ENCODE measurements at regions not wholly inside any gene's neighbourhood (a gene's known extent, or its start where the extent isn't known, plus 50 kb on each side); places are given as distances from the start of the nearest gene placed in this dataset.

DNA sequence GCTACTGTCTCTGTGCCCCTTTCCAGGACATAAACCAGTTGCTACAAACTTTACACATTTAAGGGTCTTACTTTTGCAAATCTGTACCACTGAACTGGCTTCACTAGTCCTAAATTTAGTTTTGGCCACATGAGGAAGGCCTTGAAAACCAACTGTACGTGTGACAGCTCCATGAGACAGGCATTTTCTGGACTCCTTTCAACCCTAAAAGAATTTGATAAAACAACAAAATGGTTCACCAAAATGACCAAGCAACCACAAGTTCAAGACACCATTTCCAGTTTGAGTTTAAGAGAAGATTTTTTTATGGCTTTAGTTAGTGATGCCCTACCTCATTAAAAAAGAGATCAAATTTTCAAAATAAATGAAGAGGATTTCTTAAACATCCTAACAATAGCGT is 246.4 kb downstream of the ZNF674 start:
- Histone ChIP-seq H3K4me3 (replicated peaks in 1 of 3; ENCODE audit: insufficient read depth in 1 of 3, low read depth in 1 of 3, low read length in 3 of 3) (no peak overlapping the region), H3K9ac (replicated peaks; ENCODE audit: extremely low read depth, insufficient read depth, low read length) (no peak overlapping the region), H3K9me1 (replicated peaks; ENCODE audit: control insufficient read depth, extremely low read depth, insufficient read depth, low read length) (no peaks in the 10 kb centered on the region), H3K79me2 (ENCODE audit: control insufficient read depth, insufficient read depth, low read length) (no peaks in the 10 kb centered on the region), H3K36me3 (ENCODE audit: control insufficient read depth in 2 of 2, extremely low read depth in 1 of 2, insufficient read depth in 2 of 2, low read length in 2 of 2) (no peaks in the 10 kb centered on the region), H3K27me3 (ENCODE audit: control insufficient read depth in 2 of 2, insufficient read depth in 2 of 2, low read length in 2 of 2) (no peaks in the 10 kb centered on the region), H3K4me1 (ENCODE audit: control insufficient read depth, extremely low read depth, insufficient read depth, low read length) (no peaks in the 10 kb centered on the region), H3K27ac (ENCODE audit: insufficient read depth, low read depth, low read length) (no peak overlapping the region), H4K20me1 (replicated peaks; ENCODE audit: control insufficient read depth, extremely low read depth, insufficient read depth, low read length) (no peaks in the 10 kb centered on the region), H3K4me2 (ENCODE audit: insufficient read depth, low read length) (no peak overlapping the region), H2AFZ (ENCODE audit: low read depth, low read length) (no peak overlapping the region), H3K9me3 (replicated peaks; ENCODE audit: control insufficient read depth, insufficient read depth, low read length) (no peaks in the 10 kb centered on the region)
- POLR2A ChIA-PET = no interaction called here
- dilution Hi-C loops (cut with MboI; ENCODE audit: extremely low pct_ligation_motif_present, low sequenced_read_pairs) = no loop called here
- FAIRE-seq (no peak), DNase-seq (ENCODE audit: low read depth, low spot score) (no peak)
- CTCF ChIA-PET = no interaction called here
- no TSS peak for BruUV-seq (replicated peaks)
- TF ChIP-seq POLR2AphosphoS5 (IDR thresholded peaks at IDR 0.05; ENCODE audit: insufficient read depth, low read depth, low read length) = no peak
- no peak for TF ChIP-seq GATA2 (IDR thresholded peaks at IDR 0.05; ENCODE audit: insufficient read depth, insufficient read length, low read depth, low read length)
- TF ChIP-seq FOS (IDR thresholded peaks at IDR 0.05; ENCODE audit: borderline replicate concordance, insufficient read depth, low read length) = no peak
- intact Hi-C loops (cut with micrococcal nuclease) = no loop called here

DNA sequence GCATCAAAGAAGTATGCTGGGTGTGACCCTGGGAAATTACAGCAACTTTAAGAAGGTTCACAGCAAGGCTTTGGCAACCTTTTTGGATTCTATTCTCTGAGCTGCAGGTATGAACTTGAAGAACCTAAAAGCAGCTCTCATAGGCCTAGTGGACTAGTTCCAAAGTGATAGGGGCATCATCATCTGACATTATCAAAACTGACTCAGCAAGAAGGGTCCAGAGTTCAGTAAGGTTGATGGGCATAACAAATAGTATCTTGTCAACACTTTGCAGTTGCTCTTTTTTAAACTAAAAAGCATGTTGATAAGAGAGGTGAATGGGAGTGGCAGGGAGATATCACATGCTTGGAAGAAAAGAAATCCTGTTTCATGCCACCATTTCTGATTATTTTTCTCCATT is 249.3 kb downstream of the ZNF674 start:
- no peak for DNase-seq (ENCODE audit: low read depth, low spot score)
- intact Hi-C loops (cut with micrococcal nuclease) (no loop called here), dilution Hi-C loops (cut with MboI; ENCODE audit: extremely low pct_ligation_motif_present, low sequenced_read_pairs) (no loop called here)
- no peak overlapping the region for H2AFZ ChIP-seq (ENCODE audit: low read depth, low read length)
- no peak for TF ChIP-seq POLR2AphosphoS5 (IDR thresholded peaks at IDR 0.05; ENCODE audit: insufficient read depth, low read depth, low read length)
- TF ChIP-seq FOS (IDR thresholded peaks at IDR 0.05; ENCODE audit: borderline replicate concordance, insufficient read depth, low read length) = no peak
- TF ChIP-seq EZH2 (IDR thresholded peaks at IDR 0.05; ENCODE audit: borderline replicate concordance, low read depth, low read length, severe bottlenecking) = no peak
- no peak for TF ChIP-seq MYC (IDR thresholded peaks at IDR 0.05; ENCODE audit: low read depth, low read length)
- TF ChIP-seq JUN (IDR thresholded peaks at IDR 0.05; ENCODE audit: borderline replicate concordance, insufficient read depth, insufficient read length, low read depth) = no peak
- TF ChIP-seq GATA2 (IDR thresholded peaks at IDR 0.05; ENCODE audit: insufficient read depth, insufficient read length, low read depth, low read length) = no peak
- TF ChIP-seq POLR2A (IDR thresholded peaks at IDR 0.05; ENCODE audit: low read depth, low read length) = no peak
- no TSS peak for BruUV-seq (replicated peaks)
- no peaks in the 10 kb centered on the region for H4K20me1 ChIP-seq (replicated peaks; ENCODE audit: control insufficient read depth, extremely low read depth, insufficient read depth, low read length)
- no peaks in the 10 kb centered on the region for H3K4me1 ChIP-seq (ENCODE audit: control insufficient read depth, extremely low read depth, insufficient read depth, low read length)
- no peaks in the 10 kb centered on the region for H3K79me2 ChIP-seq (ENCODE audit: control insufficient read depth, insufficient read depth, low read length)
- no peaks in the 10 kb centered on the region for H3K9me1 ChIP-seq (replicated peaks; ENCODE audit: control insufficient read depth, extremely low read depth, insufficient read depth, low read length)
- POLR2A ChIA-PET = no interaction called here
- H3K36me3 ChIP-seq (ENCODE audit: control insufficient read depth in 2 of 2, extremely low read depth in 1 of 2, insufficient read depth in 2 of 2, low read length in 2 of 2) = no peaks in the 10 kb centered on the region
- no peaks in the 10 kb centered on the region for H3K27me3 ChIP-seq (ENCODE audit: control insufficient read depth in 2 of 2, insufficient read depth in 2 of 2, low read length in 2 of 2)
- H3K9me3 ChIP-seq (replicated peaks; ENCODE audit: control insufficient read depth, insufficient read depth, low read length) = no peaks in the 10 kb centered on the region
- no peak overlapping the region for H3K4me3 ChIP-seq (replicated peaks in 1 of 3; ENCODE audit: insufficient read depth in 1 of 3, low read depth in 1 of 3, low read length in 3 of 3)
- FAIRE-seq = no peak
- H3K4me2 ChIP-seq (ENCODE audit: insufficient read depth, low read length) = no peak overlapping the region
- H3K27ac ChIP-seq (ENCODE audit: insufficient read depth, low read depth, low read length) = no peak overlapping the region
- CTCF ChIA-PET = no interaction called here
- H3K9ac ChIP-seq (replicated peaks; ENCODE audit: extremely low read depth, insufficient read depth, low read length) = no peak overlapping the region
